Endodermal cell (in vitro differentiated cells): ENCODE measurements at regions not wholly inside any gene's neighbourhood (a gene's known extent, or its start where the extent isn't known, plus 50 kb on each side); places are given as distances from the start of the nearest gene placed in this dataset.
A peak's percentile ranks its signal among the peaks of the same experiment; 100 is the strongest.

ENCODE experiments used
- DNase-seq: peaks from one replicate; pipeline ENCODE4 v3.0.0-alpha.2; 2017
- H3K27ac ChIP-seq: 2 replicates; pipeline ENCODE4 v1.5.1; 2013; ENCODE audit warnings: mild to moderate bottlenecking, low read depth, low read length, moderate library complexity
- H3K27me3 ChIP-seq: 2 replicates; pipeline ENCODE4 v1.6.1; 2013; ENCODE audit warnings: mild to moderate bottlenecking, low read length, moderate library complexity; ENCODE audit not compliant: insufficient read depth, control insufficient read depth, poor library complexity, severe bottlenecking
- H3K36me3 ChIP-seq: 2 replicates; pipeline ENCODE4 v1.7.0; 2013; ENCODE audit warnings: mild to moderate bottlenecking, low read length, moderate library complexity; ENCODE audit not compliant: control insufficient read depth, insufficient read depth
- H3K4me1 ChIP-seq: one replicate; pipeline ENCODE4 v1.7.0; 2013; ENCODE audit warnings: low read length; ENCODE audit not compliant: control insufficient read depth, insufficient read depth
- H3K4me3 ChIP-seq: 2 replicates; pipeline ENCODE4 v1.5.1; 2013; ENCODE audit warnings: mild to moderate bottlenecking, low read length, moderate library complexity
- H3K9ac ChIP-seq: 2 replicates; pipeline ENCODE4 v1.6.1; 2013; ENCODE audit warnings: mild to moderate bottlenecking, low read length, moderate library complexity; ENCODE audit not compliant: poor library complexity, severe bottlenecking; ENCODE audit errors: extremely low read depth
- H3K9me3 ChIP-seq: 2 replicates; pipeline ENCODE4 v1.6.1; 2013; ENCODE audit warnings: mild to moderate bottlenecking, low read length, moderate library complexity; ENCODE audit not compliant: control insufficient read depth
- H3K27ac Mint-ChIP-seq: 2 replicates; pipeline ENCODE4 v1.8.0; 2020; ENCODE audit warnings: mixed read lengths
- H3K27me3 Mint-ChIP-seq: 2 replicates; pipeline ENCODE4 v1.8.0; 2021; ENCODE audit warnings: mild to moderate bottlenecking, mixed read lengths; ENCODE audit not compliant: insufficient read depth
- H3K36me3 Mint-ChIP-seq: 2 replicates; pipeline ENCODE4 v1.8.0; 2020; ENCODE audit warnings: low read depth, mixed read lengths
- H3K4me1 Mint-ChIP-seq: 2 replicates; pipeline ENCODE4 v1.8.0; 2020; ENCODE audit warnings: mixed read lengths
- H3K4me3 Mint-ChIP-seq: 2 replicates; pipeline ENCODE4 v1.8.0; 2020; ENCODE audit warnings: mild to moderate bottlenecking, moderate library complexity, mixed read lengths
- H3K9me3 Mint-ChIP-seq: 2 replicates; pipeline ENCODE4 v1.8.0; 2020; ENCODE audit warnings: mild to moderate bottlenecking, mixed read lengths
- CTCF ChIP-seq: fragments of 200-600 bp; sonication (generic); conservative IDR thresholded peaks from 2 replicates; pipeline ENCODE4 v1.5.0; 2021; ENCODE audit warnings: antibody characterized with exemption, mild to moderate bottlenecking
- WGBS, 2 experiments: methylation state at CpG; one replicate each; pipeline versions ENCODE4 v1.1.5 to v1.1.7; 2013; ENCODE audit warnings: missing lambda C conversion rate in 2 of 2, mixed read lengths in 1 of 2; ENCODE audit not compliant: insufficient coverage in 1 of 2, insufficient read length in 1 of 2; 5-methylcytosine and 5-hydroxymethylcytosine counted together

- no peaks in the 10 kb centered on the region for H3K36me3 ChIP-seq
- H3K27me3 ChIP-seq, result no peaks in the 10 kb centered on the region
- no peak overlapping the region for H3K4me3 Mint-ChIP-seq
- H3K36me3 Mint-ChIP-seq, result no peaks in the 10 kb centered on the region
- H3K4me1 Mint-ChIP-seq, result peaks cover 19% of the 10 kb centered on the region
- WGBS, 2 experiments, result 80 to 100% methylated on average over 1 of the region's 1 CpG
- no peaks in the 10 kb centered on the region for H3K9me3 ChIP-seq
- no peak for DNase-seq
- no peak overlapping the region for H3K27ac ChIP-seq
- no peak overlapping the region for H3K27ac Mint-ChIP-seq
- no peaks in the 10 kb centered on the region for H3K27me3 Mint-ChIP-seq
- no peak overlapping the region for H3K9ac ChIP-seq
- no peaks in the 10 kb centered on the region for H3K9me3 Mint-ChIP-seq
- no peak for TF ChIP-seq CTCF
- H3K4me1 ChIP-seq, result no peaks in the 10 kb centered on the region
- H3K4me3 ChIP-seq, result no peak overlapping the region
Measured at GRCh38 chr4:89177807-89178206, 66.5 kb downstream of the TIGD2 start.

DNA sequence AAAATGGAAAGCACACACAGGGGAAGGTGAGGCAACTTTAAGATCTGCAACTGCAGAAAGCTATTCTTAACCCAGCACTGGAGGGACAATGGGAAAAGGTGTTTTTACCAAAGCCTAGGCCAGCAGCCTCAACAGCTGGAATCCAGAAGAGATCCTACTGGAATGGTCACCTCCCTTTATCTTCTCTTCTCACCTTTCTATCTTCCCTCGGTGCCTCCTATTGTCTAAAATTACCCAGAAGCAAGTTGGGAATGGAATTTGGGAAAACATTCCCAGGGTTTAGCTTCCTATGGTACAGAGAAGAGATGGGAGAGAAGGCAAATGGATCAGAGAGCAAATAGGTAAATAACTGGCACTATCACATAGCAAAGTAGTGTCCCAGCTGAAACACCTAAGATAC is 73.1 kb downstream of the TIGD2 start:
- DNase-seq, result no peak
- Histone ChIP-seq H3K9me3 (no peaks in the 10 kb centered on the region), H3K27me3 (no peaks in the 10 kb centered on the region), H3K27ac (no peak overlapping the region), H3K4me3 (peak overlapping the region; percentile 28), H3K36me3 (no peaks in the 10 kb centered on the region), H3K4me1 (no peaks in the 10 kb centered on the region), H3K9ac (no peak overlapping the region)
- Mint-ChIP-seq H3K9me3 (no peaks in the 10 kb centered on the region), H3K4me1 (peaks cover 14% of the 10 kb centered on the region), H3K27me3 (peaks cover 3% of the 10 kb centered on the region), H3K27ac (peak overlapping the region; percentile 86), H3K36me3 (no peaks in the 10 kb centered on the region), H3K4me3 (no peak overlapping the region)
- TF ChIP-seq CTCF, result no peak
- WGBS, 2 experiments, result 44% methylated on average over 1 of the region's 1 CpG; no CpG with 5 or more reads in 1 of the 2 experiments
